PC-3 (cell line): ENCODE measurements at regions not wholly inside any gene's neighbourhood (a gene's known extent, or its start where the extent isn't known, plus 50 kb on each side); places are given as distances from the start of the nearest gene placed in this dataset.

Experiments used
- ATAC-seq: fragments of 200-7000 bp; cut with Tn5 transposase; 2 replicates; pipeline ENCODE4 v1.9.1; 2020; ENCODE audit warnings: mild to moderate bottlenecking, moderate library complexity
- BruUV-seq: library from RNA; stranded (reverse); fragments of 400-500 nt; replicated peaks from 2 replicates; lab custom pipeline; 2021; lab: Mats Ljungman, UMichigan
- CTCF ChIA-PET: fragments of 300-600 bp; sonication (Branson Sonifier 250); formaldehyde crosslinking; loops from one replicate; lab custom pipeline; 2022; ENCODE audit warnings: antibody characterized with exemption; lab: Charles Lee
- POLR2A ChIA-PET: fragments of 300-600 bp; sonication (Branson Sonifier 250); formaldehyde crosslinking; loops from one replicate; lab custom pipeline; 2022; ENCODE audit warnings: antibody characterized with exemption; ENCODE audit not compliant: unreplicated experiment; lab: Charles Lee
- DNase-seq: peaks from one replicate; pipeline ENCODE4 v3.0.0-alpha.2; 2015
- H2AFZ ChIP-seq: fragments of 300-600 bp; sonication (generic); 2 replicates; pipeline ENCODE4 v1.6.0; 2016; ENCODE audit warnings: antibody characterized with exemption, low read length
- H3F3A ChIP-seq: fragments of 300-600 bp; sonication (generic); one replicate; pipeline ENCODE4 v1.6.0; 2017; ENCODE audit warnings: antibody characterized with exemption, low read length, control low read depth, mild to moderate bottlenecking; ENCODE audit not compliant: unreplicated experiment
- H3K27ac ChIP-seq: fragments of 300-600 bp; sonication (generic); 2 replicates; pipeline ENCODE4 v1.5.1; 2016; ENCODE audit warnings: mild to moderate bottlenecking, low read length
- H3K27me3 ChIP-seq: fragments of 300-600 bp; sonication (generic); 2 replicates; pipeline ENCODE4 v1.6.1; 2016; ENCODE audit warnings: low read length, mixed read lengths
- H3K36me3 ChIP-seq: fragments of 300-600 bp; sonication (generic); 2 replicates; pipeline ENCODE4 v1.6.1; 2016; ENCODE audit warnings: low read depth, mixed run types, low read length, mixed read lengths
- H3K4me1 ChIP-seq: fragments of 300-600 bp; sonication (generic); 2 replicates; pipeline ENCODE4 v1.5.1; 2016; ENCODE audit warnings: low read length; ENCODE audit not compliant: insufficient read depth
- H3K4me2 ChIP-seq: fragments of 300-600 bp; sonication (generic); 2 replicates; pipeline ENCODE4 v1.6.0; 2016; ENCODE audit warnings: low read length
- H3K4me3 ChIP-seq: fragments of 300-600 bp; sonication (generic); 2 replicates; pipeline ENCODE4 v1.5.1; 2016; ENCODE audit warnings: mild to moderate bottlenecking, low read length, mixed read lengths
- H3K79me2 ChIP-seq: fragments of 300-600 bp; sonication (generic); 2 replicates; pipeline ENCODE4 v1.6.1; 2017; ENCODE audit warnings: low read length, mixed read lengths
- H3K9ac ChIP-seq: fragments of 300-600 bp; sonication (generic); 2 replicates; pipeline ENCODE4 v1.6.0; 2016; ENCODE audit warnings: mild to moderate bottlenecking, low read length
- H3K9me2 ChIP-seq: fragments of 300-600 bp; sonication (generic); replicated peaks from 2 replicates; pipeline ENCODE4 v1.6.1; 2016; ENCODE audit warnings: mixed run types, low read length, mixed read lengths
- H3K9me3 ChIP-seq: fragments of 300-600 bp; sonication (generic); 2 replicates; pipeline ENCODE4 v1.6.1; 2016; ENCODE audit warnings: low read length, mixed read lengths
- H4K20me1 ChIP-seq: fragments of 300-600 bp; sonication (generic); 2 replicates; pipeline ENCODE4 v1.6.1; 2016; ENCODE audit warnings: low read length, mixed read lengths
- EZH2 ChIP-seq: fragments of 300-600 bp; sonication (generic); IDR thresholded peaks from one replicate; pipeline ENCODE4 v1.6.1; 2017; ENCODE audit warnings: antibody characterized with exemption, mild to moderate bottlenecking, low read length; ENCODE audit not compliant: unreplicated experiment
- EZH2phosphoT487 ChIP-seq: fragments of 300-600 bp; sonication (generic); IDR thresholded peaks from 2 replicates; pipeline ENCODE4 v1.6.1; 2018; ENCODE audit warnings: mild to moderate bottlenecking, antibody characterized with exemption, low read length, borderline replicate concordance
- intact Hi-C: fragments of 100-400 bp; cut with micrococcal nuclease; formaldehyde crosslinking; loops from 2 replicates; pipeline ENCODE4 v1.9.0; 2023
- TF ChIP-seq, protein P1 (sequence below): fragments of 300-600 bp; sonication (generic); conservative IDR thresholded peaks from 2 replicates; pipeline ENCODE4 v1.5.1; 2017; ENCODE audit warnings: antibody characterized with exemption, low read depth, mild to moderate bottlenecking, low read length

DNA sequence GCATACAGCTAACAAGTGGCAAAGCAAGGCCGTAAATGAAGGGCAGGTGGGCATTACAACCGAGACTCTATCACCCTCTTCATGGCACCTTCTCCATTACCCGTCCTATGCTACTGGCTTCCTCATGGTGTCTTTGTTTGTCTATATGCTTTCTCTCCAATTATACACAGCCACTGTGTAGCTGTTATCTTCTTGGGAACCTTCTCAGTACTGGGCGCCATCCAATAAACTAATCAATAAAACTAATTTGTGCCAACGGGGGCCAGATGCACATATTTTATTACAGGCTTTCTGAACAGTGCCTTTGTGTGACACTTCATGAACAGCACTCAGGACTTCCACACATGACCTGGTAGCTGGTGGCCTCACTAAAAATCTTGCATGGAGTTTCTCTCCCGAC lies 149.8 kb upstream of the PCSK2 start:
- DNase-seq (no peak), ATAC-seq (no peak)
- no peak overlapping the region for H3K4me2 ChIP-seq
- ChIA-PET POLR2A (no interaction called here), CTCF (no interaction called here)
- H3K9me2 ChIP-seq: no peaks in the 10 kb centered on the region
- BruUV-seq: no TSS peak
- no peak overlapping the region for H3K9ac ChIP-seq
- intact Hi-C loops: no loop called here
- H3K4me1 ChIP-seq: no peaks in the 10 kb centered on the region
- H3K79me2 ChIP-seq: no peaks in the 10 kb centered on the region
- no peaks in the 10 kb centered on the region for H3K9me3 ChIP-seq
- peaks cover 24% of the 10 kb centered on the region for H3K27me3 ChIP-seq
- no peak overlapping the region for H3K4me3 ChIP-seq
- TF ChIP-seq EZH2: no peak
- TF ChIP-seq, protein P1, sequence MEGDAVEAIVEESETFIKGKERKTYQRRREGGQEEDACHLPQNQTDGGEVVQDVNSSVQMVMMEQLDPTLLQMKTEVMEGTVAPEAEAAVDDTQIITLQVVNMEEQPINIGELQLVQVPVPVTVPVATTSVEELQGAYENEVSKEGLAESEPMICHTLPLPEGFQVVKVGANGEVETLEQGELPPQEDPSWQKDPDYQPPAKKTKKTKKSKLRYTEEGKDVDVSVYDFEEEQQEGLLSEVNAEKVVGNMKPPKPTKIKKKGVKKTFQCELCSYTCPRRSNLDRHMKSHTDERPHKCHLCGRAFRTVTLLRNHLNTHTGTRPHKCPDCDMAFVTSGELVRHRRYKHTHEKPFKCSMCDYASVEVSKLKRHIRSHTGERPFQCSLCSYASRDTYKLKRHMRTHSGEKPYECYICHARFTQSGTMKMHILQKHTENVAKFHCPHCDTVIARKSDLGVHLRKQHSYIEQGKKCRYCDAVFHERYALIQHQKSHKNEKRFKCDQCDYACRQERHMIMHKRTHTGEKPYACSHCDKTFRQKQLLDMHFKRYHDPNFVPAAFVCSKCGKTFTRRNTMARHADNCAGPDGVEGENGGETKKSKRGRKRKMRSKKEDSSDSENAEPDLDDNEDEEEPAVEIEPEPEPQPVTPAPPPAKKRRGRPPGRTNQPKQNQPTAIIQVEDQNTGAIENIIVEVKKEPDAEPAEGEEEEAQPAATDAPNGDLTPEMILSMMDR: no peak
- no peak for TF ChIP-seq EZH2phosphoT487
- no peaks in the 10 kb centered on the region for H4K20me1 ChIP-seq
- no peaks in the 10 kb centered on the region for H3K36me3 ChIP-seq
- H3F3A ChIP-seq: no peaks in the 10 kb centered on the region
- no peak overlapping the region for H2AFZ ChIP-seq
- no peak overlapping the region for H3K27ac ChIP-seq

DNA sequence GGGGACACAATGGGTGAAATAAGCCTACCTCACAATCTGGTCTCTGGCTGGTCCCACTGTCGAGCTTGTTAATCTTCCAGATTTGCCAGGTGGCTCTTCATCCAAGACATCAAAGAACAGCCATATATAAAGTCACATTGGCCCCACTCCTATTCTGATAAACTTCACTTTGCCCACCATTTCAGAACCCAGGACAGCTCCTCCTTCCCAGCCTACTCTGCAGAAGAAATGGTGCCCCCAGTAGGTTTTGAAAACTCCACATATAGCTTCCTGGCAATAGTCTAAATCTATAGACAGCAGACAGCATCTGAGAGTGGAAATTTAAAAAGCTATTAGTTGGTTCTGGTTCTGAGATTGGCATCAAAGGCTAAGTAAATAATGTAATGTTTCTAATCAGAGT lies 143.1 kb upstream of the PCSK2 start:
- POLR2A ChIA-PET: no interaction called here
- TF ChIP-seq EZH2phosphoT487: no peak
- TF ChIP-seq, protein P1: no peak
- TF ChIP-seq EZH2: no peak
- H2AFZ ChIP-seq: no peak overlapping the region
- CTCF ChIA-PET: no interaction called here
- intact Hi-C loops: no loop called here
- no peak overlapping the region for H3K4me2 ChIP-seq
- H3K9me3 ChIP-seq: no peaks in the 10 kb centered on the region
- peaks cover 15% of the 10 kb centered on the region for H3K27me3 ChIP-seq
- H3K79me2 ChIP-seq: no peaks in the 10 kb centered on the region
- H3K36me3 ChIP-seq: no peaks in the 10 kb centered on the region
- H3K4me3 ChIP-seq: no peak overlapping the region
- H3K4me1 ChIP-seq: no peaks in the 10 kb centered on the region
- no TSS peak for BruUV-seq
- DNase-seq (peak; percentile 7), ATAC-seq (no peak)
- H3K27ac ChIP-seq: no peak overlapping the region
- no peaks in the 10 kb centered on the region for H4K20me1 ChIP-seq
- H3K9me2 ChIP-seq: no peaks in the 10 kb centered on the region
- H3F3A ChIP-seq: no peaks in the 10 kb centered on the region
- H3K9ac ChIP-seq: no peak overlapping the region

DNA sequence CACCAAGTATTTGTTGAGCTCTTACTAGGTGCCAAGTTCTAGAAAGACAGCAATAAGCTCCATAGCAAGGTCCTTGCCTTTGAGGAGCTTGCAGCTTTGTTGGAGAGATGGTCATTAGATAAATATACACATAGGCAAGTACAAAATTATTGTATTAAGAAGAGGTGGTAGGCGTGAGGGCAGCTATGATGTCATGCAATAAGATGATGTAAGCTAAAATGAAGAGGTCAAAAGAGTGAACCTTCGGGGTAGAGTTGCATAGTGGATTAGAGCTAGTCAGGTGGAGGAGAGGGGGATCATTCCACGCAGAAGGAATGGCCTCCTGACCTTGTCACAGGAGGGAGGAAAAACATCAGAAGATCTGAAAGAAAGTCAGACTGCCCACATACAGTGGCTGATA lies 141.9 kb upstream of the PCSK2 start:
- Histone ChIP-seq H3K79me2 (no peaks in the 10 kb centered on the region), H3K9me2 (no peaks in the 10 kb centered on the region), H3K27me3 (peaks cover 10% of the 10 kb centered on the region), H3K9me3 (no peaks in the 10 kb centered on the region), H3K9ac (no peak overlapping the region), H3F3A (no peaks in the 10 kb centered on the region), H3K4me1 (no peaks in the 10 kb centered on the region), H3K36me3 (no peaks in the 10 kb centered on the region), H3K27ac (no peak overlapping the region), H3K4me3 (no peak overlapping the region), H4K20me1 (no peaks in the 10 kb centered on the region), H3K4me2 (no peak overlapping the region), H2AFZ (no peak overlapping the region)
- TF ChIP-seq, protein P1: no peak
- TF ChIP-seq EZH2phosphoT487 (no peak), EZH2 (no peak)
- BruUV-seq: no TSS peak
- intact Hi-C loops: no loop called here
- CTCF ChIA-PET: no interaction called here
- ATAC-seq (no peak), DNase-seq (no peak)
- POLR2A ChIA-PET: no interaction called here
